ENCODE measurements at regions not wholly inside any gene's neighbourhood (a gene's known extent, or its start where the extent isn't known, plus 50 kb on each side); places are given as distances from the start of the nearest gene placed in this dataset.

DNA sequence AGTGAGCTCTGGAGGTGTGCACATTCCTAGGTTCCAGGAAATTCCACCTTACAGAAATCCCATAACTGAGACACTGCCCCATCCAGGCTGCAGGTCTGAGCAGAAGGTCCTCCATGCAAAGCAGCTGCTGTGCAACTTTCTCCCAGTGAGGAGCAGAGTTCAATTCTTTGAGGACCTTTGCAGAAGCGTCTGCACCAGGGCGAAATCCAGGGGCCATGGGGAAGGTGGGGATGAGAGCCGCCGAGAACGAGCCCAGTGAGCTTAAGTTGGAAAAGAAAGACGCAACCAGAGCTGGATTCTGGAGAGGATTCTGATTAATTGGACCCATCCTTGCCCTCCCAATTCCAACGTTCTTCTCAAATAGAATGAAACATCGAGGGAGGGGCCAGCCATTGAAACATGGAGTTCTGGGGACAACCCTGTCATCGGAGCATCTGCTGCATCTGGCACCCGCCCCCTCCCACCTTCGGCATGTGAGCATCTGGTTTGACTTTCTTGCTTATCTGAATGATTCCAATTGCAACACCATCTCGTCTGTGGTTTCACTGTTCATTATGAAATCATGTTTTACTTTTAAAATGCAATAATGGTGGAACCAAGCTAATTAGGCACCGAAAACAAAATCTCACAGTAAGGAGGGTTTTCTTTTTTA, 190.6 kb upstream of the FOXF1 start:
- TF ChIP-seq, protein P1, sequence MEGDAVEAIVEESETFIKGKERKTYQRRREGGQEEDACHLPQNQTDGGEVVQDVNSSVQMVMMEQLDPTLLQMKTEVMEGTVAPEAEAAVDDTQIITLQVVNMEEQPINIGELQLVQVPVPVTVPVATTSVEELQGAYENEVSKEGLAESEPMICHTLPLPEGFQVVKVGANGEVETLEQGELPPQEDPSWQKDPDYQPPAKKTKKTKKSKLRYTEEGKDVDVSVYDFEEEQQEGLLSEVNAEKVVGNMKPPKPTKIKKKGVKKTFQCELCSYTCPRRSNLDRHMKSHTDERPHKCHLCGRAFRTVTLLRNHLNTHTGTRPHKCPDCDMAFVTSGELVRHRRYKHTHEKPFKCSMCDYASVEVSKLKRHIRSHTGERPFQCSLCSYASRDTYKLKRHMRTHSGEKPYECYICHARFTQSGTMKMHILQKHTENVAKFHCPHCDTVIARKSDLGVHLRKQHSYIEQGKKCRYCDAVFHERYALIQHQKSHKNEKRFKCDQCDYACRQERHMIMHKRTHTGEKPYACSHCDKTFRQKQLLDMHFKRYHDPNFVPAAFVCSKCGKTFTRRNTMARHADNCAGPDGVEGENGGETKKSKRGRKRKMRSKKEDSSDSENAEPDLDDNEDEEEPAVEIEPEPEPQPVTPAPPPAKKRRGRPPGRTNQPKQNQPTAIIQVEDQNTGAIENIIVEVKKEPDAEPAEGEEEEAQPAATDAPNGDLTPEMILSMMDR (IDR thresholded peaks at IDR 0.05) = no peak
- TF ChIP-seq, protein P2, sequence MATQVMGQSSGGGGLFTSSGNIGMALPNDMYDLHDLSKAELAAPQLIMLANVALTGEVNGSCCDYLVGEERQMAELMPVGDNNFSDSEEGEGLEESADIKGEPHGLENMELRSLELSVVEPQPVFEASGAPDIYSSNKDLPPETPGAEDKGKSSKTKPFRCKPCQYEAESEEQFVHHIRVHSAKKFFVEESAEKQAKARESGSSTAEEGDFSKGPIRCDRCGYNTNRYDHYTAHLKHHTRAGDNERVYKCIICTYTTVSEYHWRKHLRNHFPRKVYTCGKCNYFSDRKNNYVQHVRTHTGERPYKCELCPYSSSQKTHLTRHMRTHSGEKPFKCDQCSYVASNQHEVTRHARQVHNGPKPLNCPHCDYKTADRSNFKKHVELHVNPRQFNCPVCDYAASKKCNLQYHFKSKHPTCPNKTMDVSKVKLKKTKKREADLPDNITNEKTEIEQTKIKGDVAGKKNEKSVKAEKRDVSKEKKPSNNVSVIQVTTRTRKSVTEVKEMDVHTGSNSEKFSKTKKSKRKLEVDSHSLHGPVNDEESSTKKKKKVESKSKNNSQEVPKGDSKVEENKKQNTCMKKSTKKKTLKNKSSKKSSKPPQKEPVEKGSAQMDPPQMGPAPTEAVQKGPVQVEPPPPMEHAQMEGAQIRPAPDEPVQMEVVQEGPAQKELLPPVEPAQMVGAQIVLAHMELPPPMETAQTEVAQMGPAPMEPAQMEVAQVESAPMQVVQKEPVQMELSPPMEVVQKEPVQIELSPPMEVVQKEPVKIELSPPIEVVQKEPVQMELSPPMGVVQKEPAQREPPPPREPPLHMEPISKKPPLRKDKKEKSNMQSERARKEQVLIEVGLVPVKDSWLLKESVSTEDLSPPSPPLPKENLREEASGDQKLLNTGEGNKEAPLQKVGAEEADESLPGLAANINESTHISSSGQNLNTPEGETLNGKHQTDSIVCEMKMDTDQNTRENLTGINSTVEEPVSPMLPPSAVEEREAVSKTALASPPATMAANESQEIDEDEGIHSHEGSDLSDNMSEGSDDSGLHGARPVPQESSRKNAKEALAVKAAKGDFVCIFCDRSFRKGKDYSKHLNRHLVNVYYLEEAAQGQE (IDR thresholded peaks at IDR 0.05) = no peak
- TF ChIP-seq POLR2A (IDR thresholded peaks at IDR 0.05; ENCODE audit: low read length) (no peak), NFE2L2 (conservative IDR thresholded peaks at IDR 0.05; ENCODE audit: low read length) (no peak), MAZ (IDR thresholded peaks at IDR 0.05; ENCODE audit: borderline replicate concordance, low read depth, low read length) (no peak)
- TF ChIP-seq, protein P3, sequence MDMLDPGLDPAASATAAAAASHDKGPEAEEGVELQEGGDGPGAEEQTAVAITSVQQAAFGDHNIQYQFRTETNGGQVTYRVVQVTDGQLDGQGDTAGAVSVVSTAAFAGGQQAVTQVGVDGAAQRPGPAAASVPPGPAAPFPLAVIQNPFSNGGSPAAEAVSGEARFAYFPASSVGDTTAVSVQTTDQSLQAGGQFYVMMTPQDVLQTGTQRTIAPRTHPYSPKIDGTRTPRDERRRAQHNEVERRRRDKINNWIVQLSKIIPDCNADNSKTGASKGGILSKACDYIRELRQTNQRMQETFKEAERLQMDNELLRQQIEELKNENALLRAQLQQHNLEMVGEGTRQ (IDR thresholded peaks at IDR 0.05) = no peak
- Histone ChIP-seq H3K4me2 (no peak overlapping the region), H3K9me3 (peaks cover 3% of the 10 kb centered on the region; the same call in 2 of the 3 replicates), H3K4me1 (no peaks in the 10 kb centered on the region), H3K27ac (no peak overlapping the region), H3K4me3 (no peak overlapping the region)
- 46% methylated on average over 13 of the region's 13 CpGs for WGBS (ENCODE audit: missing lambda C conversion rate)
- FAIRE-seq = no peak
- ChIA-PET POLR2A (no interaction called here), CTCF (interaction anchor here (0.9 to 1.2 kb wide), 5 partner anchors 10 to 498 kb away, joined by 3 read pairs; no protein-coding TSS in a partner anchor)
- DNase-seq (ENCODE audit: low read depth in 1 of 2, low spot score in 1 of 2) = no peak
- no peak for ATAC-seq

DNA sequence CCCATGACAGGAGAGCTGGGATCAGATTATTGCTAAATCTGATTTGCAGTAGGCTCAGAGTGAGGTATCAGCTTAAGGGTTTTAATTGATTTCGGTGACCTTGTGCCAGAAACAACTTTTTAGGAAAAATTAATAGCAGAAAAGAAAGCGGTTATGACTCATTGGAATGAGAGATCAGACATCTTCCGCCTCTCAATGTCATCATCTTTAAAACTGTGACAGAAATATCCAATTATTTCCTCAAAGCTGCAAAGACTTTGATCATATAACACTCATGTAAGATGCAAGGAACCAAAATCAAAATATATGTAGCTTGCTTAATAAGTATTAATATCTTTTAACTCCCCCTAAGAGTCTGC, 190.1 kb upstream of the FOXF1 start:
- no peak for TF ChIP-seq CBX2 (IDR thresholded peaks at IDR 0.05; ENCODE audit: borderline replicate concordance, low read depth)
- TF ChIP-seq CBX8 (IDR thresholded peaks at IDR 0.05) = no peak
- no peak for TF ChIP-seq NR3C1 (IDR thresholded peaks at IDR 0.05)
- no peak for TF ChIP-seq RCOR1 (IDR thresholded peaks at IDR 0.05; ENCODE audit: low read depth, low read length)
- TF ChIP-seq JUNB (IDR thresholded peaks at IDR 0.05) = no peak
- no peak for TF ChIP-seq MAZ (IDR thresholded peaks at IDR 0.05; ENCODE audit: borderline replicate concordance, low read depth, low read length)
- no peak for TF ChIP-seq PHF8 (IDR thresholded peaks at IDR 0.05; ENCODE audit: borderline replicate concordance, low read depth)
- TF ChIP-seq, protein P4, sequence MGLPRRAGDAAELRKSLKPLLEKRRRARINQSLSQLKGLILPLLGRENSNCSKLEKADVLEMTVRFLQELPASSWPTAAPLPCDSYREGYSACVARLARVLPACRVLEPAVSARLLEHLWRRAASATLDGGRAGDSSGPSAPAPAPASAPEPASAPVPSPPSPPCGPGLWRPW (IDR thresholded peaks at IDR 0.05) = no peak
- no peak for TF ChIP-seq ZSCAN20 (CRISPR knock-in tag; IDR thresholded peaks at IDR 0.05)
- TF ChIP-seq, protein P5, sequence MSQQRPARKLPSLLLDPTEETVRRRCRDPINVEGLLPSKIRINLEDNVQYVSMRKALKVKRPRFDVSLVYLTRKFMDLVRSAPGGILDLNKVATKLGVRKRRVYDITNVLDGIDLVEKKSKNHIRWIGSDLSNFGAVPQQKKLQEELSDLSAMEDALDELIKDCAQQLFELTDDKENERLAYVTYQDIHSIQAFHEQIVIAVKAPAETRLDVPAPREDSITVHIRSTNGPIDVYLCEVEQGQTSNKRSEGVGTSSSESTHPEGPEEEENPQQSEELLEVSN (IDR thresholded peaks at IDR 0.05; ENCODE audit: borderline replicate concordance, low read depth) = no peak
- TF ChIP-seq, protein P6, sequence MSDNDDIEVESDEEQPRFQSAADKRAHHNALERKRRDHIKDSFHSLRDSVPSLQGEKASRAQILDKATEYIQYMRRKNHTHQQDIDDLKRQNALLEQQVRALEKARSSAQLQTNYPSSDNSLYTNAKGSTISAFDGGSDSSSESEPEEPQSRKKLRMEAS (IDR thresholded peaks at IDR 0.05) = no peak
- no peak for TF ChIP-seq NPAS2 (CRISPR knock-in tag; IDR thresholded peaks at IDR 0.05; ENCODE audit: borderline replicate concordance)
- no peak for TF ChIP-seq CEBPB (IDR thresholded peaks at IDR 0.05)
- TF ChIP-seq RNF2 (IDR thresholded peaks at IDR 0.05; ENCODE audit: borderline replicate concordance, low read depth) = no peak
- TF ChIP-seq NFE2L2 (conservative IDR thresholded peaks at IDR 0.05; ENCODE audit: low read length) = no peak
- no peak for TF ChIP-seq POLR2AphosphoS2 (conservative IDR thresholded peaks at IDR 0.05; ENCODE audit: low read length)
- TF ChIP-seq, protein P1 (IDR thresholded peaks at IDR 0.05) = no peak
- TF ChIP-seq, protein P7, sequence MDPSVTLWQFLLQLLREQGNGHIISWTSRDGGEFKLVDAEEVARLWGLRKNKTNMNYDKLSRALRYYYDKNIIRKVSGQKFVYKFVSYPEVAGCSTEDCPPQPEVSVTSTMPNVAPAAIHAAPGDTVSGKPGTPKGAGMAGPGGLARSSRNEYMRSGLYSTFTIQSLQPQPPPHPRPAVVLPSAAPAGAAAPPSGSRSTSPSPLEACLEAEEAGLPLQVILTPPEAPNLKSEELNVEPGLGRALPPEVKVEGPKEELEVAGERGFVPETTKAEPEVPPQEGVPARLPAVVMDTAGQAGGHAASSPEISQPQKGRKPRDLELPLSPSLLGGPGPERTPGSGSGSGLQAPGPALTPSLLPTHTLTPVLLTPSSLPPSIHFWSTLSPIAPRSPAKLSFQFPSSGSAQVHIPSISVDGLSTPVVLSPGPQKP (IDR thresholded peaks at IDR 0.05; ENCODE audit: low read depth, low read length) = no peak
- TF ChIP-seq TFCP2L1 (CRISPR knock-in tag; IDR thresholded peaks at IDR 0.05) = no peak
- TF ChIP-seq, protein P8, sequence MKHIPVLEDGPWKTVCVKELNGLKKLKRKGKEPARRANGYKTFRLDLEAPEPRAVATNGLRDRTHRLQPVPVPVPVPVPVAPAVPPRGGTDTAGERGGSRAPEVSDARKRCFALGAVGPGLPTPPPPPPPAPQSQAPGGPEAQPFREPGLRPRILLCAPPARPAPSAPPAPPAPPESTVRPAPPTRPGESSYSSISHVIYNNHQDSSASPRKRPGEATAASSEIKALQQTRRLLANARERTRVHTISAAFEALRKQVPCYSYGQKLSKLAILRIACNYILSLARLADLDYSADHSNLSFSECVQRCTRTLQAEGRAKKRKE (CRISPR knock-in tag; IDR thresholded peaks at IDR 0.05; ENCODE audit: low read depth) = no peak
- H3K4me1 ChIP-seq = no peaks in the 10 kb centered on the region
- CTCF ChIA-PET = interaction anchor here (0.9 to 1.2 kb wide), 7 partner anchors 10 to 499 kb away, joined by 3 read pairs; no protein-coding TSS in a partner anchor
- no peak for ATAC-seq
- H3K9me3 ChIP-seq = peaks cover 8% of the 10 kb centered on the region
- FAIRE-seq = no peak
- H3K4me3 ChIP-seq = no peak overlapping the region
- POLR2A ChIA-PET = no interaction called here
- DNase-seq (ENCODE audit: low read depth in 1 of 2, low spot score in 1 of 2) = no peak
- no peak overlapping the region for H3K4me2 ChIP-seq
- H3K27ac ChIP-seq = no peak overlapping the region
- 39% methylated on average over 3 of the region's 3 CpGs for WGBS (ENCODE audit: missing lambda C conversion rate)

Data from A549 (cell line).